ENCODE measurements at regions not wholly inside any gene's neighbourhood (a gene's known extent, or its start where the extent isn't known, plus 50 kb on each side); places are given as distances from the start of the nearest gene placed in this dataset.

DNA sequence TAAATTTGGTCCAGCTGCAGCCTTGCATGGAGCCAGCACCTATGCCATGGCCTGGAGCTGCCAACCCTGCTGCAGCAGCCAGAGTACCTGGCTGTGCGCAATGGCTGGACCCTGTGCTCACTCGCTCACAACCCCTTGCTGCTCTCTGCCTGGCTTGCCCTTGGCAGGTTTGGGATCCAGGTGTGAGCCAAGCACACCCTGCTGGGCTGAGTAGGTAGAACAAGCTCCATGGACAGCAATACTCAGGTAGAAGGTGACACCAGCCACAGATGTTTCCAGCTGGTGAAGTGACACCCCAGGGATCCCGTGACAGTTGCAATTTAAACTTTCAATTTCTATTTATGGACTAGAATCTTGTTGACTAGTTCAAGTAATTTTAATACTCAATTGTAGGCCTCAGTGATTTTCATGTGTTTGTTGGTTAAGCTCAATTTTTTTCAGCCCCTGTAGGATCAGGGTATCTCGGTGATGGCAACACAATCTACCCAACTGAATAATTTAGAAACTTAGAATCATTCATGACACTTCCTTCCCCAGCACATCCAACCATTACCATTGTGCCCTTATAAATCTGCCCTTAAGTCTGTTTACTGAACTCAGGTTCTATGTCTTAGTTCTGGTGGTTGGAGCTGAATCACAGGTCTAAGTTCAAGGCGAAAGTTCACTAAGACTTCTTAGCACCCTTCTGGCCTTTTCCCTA lies 480.0 kb downstream of the PMP22 start:
- ChIA-PET CTCF (no interaction called here), POLR2A (no interaction called here)

DNA sequence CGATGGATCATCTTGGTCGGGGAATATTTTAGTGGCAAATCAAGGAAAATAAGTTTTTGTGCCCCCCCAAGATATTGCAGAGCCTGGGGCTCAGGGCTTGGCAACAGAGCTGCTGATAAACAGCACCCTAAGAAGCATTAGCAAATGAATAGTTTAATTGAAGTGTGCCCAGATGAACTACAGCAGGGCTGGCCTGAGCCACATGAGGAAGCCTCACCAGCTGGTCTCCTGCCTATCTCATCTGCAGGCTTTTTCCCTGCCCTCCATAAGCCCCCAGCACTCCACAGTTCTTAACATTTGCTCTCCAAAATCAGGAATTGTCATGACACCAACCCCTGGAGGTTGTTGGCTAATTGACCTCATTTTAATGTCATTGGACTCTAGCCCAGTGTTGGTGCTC lies 480.2 kb downstream of the HS3ST3B1 start:
- ChIA-PET CTCF (no interaction called here), POLR2A (no interaction called here)

- POLR2A ChIA-PET, result no interaction called here
Observed at GRCh38 chr17:14780097-14780651, 479.3 kb downstream of the HS3ST3B1 start.

DNA sequence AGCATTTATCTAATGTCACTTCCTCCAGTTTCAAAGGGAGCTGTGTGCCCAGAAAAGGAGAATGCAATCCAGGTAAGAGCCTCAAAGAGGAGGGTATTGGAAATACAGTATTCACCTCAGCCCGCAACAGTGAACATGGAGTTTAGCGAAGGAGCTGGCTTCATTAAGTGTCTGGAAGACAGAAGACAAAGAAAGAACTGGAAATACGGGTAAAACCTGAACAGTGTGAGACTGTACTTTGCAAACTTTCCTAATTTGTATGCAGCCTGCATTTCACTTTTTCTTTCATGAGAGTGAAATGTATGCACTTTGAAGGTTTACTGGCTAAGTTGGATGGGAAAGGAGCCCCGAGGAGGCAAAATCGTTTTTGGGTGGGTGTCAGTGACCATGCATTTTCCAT lies 478.4 kb downstream of the HS3ST3B1 start:
- CTCF ChIA-PET, result no interaction called here
- POLR2A ChIA-PET, result no interaction called here

More at GRCh38 chr17:14780097-14780651, 479.3 kb downstream of the HS3ST3B1 start:
- CTCF ChIA-PET, result no interaction called here

DNA sequence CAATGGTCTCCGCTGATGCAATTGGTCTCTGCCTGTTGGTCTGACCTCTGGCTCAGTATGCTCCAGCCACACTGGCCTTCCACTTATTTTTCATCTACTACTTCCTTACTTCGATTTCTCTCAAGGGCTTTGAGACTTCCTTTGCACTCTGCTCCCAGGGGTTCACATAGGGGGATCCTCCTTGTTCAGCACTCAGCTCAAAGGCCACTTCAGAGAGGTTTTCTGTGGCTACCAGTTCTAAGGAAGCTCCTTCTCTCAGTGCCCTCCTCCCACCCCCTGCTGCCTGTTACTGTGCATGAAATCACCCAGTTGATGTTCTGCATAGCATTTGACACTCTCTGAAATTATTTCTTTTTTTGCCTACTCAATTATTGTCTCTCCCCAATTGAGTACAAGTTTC lies 476.4 kb downstream of the HS3ST3B1 start:
- ChIA-PET POLR2A (no interaction called here), CTCF (interaction anchor here (0.7 kb wide), 1 partner anchor 150 kb away, joined by 5 read pairs; no protein-coding TSS in a partner anchor)

DNA sequence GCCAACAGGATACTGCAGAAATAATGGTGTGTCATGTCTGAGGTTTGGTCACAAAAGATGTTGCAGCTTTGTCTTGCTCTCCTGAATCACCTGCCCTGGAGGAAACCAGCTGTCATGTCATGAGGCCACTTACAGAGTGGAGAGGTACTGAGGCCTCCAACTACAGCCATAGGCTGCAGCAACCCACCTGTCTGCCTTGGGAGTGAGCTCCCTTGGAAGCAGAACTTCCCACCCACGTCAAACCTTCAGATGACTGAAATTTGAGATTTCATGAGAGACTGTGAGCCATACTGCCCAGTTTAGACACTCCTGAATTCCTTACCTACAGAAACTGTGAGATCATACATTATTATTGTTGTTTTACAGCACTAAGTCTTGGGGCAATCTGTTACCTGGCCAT lies 475.9 kb downstream of the HS3ST3B1 start:
- ChIA-PET CTCF (interaction anchor here (0.7 kb wide), 1 partner anchor 151 kb away, joined by 5 read pairs; no protein-coding TSS in a partner anchor), POLR2A (no interaction called here)

DNA sequence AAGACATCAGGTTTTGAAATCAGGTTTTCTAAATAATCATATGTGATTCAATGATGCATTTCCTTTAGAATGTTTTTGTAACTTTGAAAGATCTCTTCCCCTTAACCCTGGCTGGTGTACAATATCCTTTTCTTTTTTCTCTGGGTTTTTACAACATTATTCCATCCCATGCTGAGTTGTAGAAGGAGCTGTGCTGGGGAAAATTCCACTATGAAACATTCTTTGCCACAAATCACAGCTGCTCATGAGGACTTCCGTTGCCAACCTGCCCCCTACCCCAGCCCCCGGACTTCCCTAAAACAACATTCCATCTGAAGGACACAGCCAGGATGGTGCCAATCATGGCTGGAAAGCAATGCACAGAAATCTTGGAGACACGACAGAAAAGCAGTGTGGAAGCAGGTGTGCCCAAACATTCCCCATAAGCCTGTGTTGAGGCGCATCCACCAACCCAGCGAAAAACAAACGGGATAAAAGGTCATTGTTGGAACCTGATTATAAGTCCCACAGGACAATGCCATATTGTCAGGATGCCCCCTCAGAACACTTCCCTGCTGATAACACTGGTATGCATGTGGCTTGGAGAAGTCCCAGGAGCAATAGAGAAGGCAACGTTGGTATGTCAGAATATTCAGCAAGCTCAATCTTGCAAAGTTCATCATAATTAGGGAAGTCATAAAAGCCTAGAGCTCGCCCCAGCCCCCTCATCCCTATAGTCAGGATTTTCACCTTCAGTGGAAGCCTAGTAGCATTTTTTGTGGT lies 475.0 kb downstream of the HS3ST3B1 start:
- ChIA-PET POLR2A (no interaction called here), CTCF (no interaction called here)

- CTCF ChIA-PET, result no interaction called here
- POLR2A ChIA-PET, result no interaction called here
Observed at GRCh38 chr17:14774774-14775173, 473.9 kb downstream of the HS3ST3B1 start.

GRCh38 chr17:14772776-14773175 lies 471.9 kb downstream of the HS3ST3B1 start:
- POLR2A ChIA-PET, result no interaction called here
- CTCF ChIA-PET, result no interaction called here

DNA sequence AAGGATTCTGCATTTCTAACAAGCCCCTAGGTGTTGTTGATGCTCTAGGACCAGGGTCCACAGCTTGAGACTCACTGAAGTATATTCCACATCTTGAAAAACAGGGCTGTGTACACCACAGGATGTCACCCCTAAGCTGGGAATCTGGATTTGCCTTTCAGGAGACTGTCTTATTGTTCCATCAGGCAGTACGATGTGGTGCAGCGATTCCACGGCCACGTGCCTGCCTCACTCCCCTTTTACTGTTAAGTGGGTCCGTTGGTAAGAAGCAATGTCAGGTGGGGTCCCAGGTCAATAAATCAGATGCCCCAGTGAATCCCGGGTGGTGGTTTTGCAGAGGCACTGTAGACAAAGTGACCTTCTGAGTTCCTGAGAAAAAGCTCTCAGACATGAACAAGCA lies 470.7 kb downstream of the HS3ST3B1 start:
- POLR2A ChIA-PET, result no interaction called here
- CTCF ChIA-PET, result no interaction called here

- ChIA-PET POLR2A (no interaction called here), CTCF (no interaction called here)
Observed at GRCh38 chr17:14768923-14769322, 468.0 kb downstream of the HS3ST3B1 start.

GRCh38 chr17:14762736-14763479 lies 462.0 kb downstream of the HS3ST3B1 start:
- POLR2A ChIA-PET, result no interaction called here
- CTCF ChIA-PET, result no interaction called here

DNA sequence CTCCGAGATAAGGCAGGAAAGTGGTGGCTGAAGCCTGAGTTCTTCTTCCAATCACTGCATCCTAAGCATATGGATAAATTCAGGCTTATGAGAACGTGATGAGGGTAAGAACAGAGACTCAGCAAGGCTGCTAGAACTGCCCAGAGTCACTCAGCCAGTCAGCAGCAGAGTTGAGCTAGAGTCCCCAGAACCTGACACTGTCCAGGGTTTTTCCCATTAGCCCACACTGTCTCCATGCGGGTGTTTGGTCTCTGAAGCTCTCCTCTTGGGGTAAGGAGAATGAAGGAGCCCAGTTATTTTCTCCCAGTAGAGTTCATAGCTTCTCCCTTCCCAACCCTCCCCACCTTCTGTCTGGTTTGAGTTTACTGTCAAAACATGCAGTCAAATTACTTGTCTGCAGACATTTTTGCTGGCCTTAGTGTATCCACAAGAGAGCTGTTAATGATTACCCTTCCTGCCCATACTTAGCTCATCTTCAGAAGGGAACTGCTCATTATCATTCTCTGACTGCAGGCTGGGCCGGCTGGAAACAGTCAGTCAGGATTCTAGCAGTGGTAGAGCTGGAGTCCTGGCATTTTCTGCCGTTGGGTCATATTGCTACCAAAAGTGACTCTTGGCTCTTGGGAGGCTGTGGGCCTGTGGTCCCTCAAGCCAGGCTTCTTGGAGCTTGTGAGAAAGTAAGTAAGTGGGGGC lies 460.0 kb downstream of the HS3ST3B1 start:
- ChIA-PET POLR2A (no interaction called here), CTCF (no interaction called here)

DNA sequence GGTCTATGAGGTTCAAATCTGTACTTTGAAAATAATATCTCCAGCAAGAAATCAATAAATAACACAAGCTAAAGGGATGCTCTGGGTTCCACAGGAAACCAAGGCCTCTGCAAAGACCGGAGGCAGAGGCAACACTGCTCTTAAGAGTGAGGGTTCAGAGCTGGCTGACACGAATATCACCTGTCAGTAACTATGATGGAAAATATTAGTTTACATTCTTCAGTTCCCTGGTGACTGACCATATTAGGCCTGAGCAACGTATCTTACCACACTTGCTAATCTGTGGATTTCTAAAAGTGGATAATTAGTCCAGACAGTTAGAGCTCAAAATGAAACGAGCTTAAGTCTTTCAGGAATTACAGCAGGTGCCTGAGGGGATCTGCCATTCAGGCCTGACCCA lies 459.3 kb downstream of the HS3ST3B1 start:
- CTCF ChIA-PET, result no interaction called here
- POLR2A ChIA-PET, result no interaction called here

DNA sequence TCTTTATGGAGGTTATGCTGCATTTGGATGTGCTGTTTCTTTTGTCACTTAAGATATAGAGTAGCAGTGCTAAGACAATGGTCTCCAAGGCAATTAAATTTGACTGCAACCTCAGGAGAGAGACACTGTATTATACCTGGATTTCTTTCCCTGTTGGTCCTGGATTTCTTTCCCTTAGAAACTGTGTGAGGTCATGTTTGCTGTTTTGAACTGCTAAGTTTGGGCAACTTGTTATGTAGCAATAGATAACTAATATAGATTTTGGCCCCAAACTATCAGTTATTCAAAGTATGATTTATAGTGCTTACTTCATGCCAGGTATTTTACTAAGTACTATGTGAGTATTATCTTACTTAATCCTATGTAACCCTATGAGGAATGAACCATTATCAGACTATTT lies 458.4 kb downstream of the HS3ST3B1 start:
- ChIA-PET CTCF (no interaction called here), POLR2A (no interaction called here)

DNA sequence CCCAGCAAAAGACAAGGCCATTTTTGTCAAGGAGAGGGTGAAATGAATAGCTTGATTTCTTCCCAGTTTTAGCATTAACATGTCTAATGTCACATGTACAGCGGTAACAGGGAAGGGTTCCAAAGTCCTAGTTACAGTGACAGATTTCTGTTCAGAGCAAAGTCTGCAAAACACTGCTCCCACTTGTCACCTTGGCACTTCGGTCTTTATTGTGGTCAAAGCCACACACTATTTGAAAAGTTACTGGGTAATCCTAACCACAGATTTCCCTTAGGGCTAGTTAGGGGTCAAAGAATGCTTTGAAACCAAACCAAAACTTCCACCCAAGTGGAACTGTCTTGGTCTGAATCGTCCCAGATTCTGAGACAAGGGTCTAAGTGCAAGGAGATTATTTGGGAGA lies 455.6 kb downstream of the HS3ST3B1 start:
- POLR2A ChIA-PET, result no interaction called here
- CTCF ChIA-PET, result no interaction called here

GRCh38 chr17:14755002-14755401 lies 454.1 kb downstream of the HS3ST3B1 start:
- CTCF ChIA-PET, result no interaction called here
- POLR2A ChIA-PET, result no interaction called here

DNA sequence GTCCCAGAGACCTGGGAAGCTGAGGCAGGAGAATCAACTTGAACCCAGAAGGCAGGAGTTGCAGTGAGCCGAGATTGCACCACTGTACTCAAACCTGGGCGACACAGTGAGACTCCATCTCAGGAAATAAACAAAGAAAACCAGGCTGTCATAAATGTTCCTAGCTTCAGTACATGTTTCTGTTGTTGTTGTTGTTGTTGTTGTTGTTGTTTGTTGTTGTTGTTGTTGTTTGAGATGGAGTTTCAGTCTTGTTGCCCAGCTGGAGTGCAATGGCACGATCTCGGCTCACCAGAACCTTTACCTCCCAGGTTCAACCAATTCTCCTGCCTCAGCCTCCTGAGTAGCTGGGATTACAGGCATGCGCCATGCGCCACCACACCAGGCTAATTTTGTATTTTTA lies 452.5 kb downstream of the HS3ST3B1 start:
- POLR2A ChIA-PET, result no interaction called here
- CTCF ChIA-PET, result interaction anchor here (0.6 kb wide), 1 partner anchor 784 kb away, joined by 3 read pairs; no protein-coding TSS in a partner anchor

GRCh38 chr17:14752011-14752410 lies 451.1 kb downstream of the HS3ST3B1 start:
- ChIA-PET POLR2A (no interaction called here), CTCF (no interaction called here)

DNA sequence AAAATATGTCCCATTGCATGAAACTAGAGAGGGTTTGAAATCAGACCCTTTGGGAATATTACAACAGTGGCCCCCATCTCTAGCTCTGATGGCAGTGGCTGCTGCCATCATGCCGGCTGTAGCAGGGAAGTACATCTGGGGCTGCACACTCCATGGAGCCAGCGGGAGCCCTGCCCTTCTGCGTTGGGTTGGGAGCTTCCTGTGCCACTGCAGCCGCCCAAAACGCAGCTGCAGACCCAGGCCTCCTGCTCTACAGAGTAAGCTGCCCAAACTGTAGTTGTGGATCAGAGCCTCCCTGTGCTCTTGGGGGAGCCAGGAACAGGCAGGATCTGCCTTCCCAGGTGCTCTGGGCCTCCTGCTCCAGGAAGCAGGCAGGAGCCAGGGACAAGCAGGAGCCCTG lies 450.0 kb downstream of the HS3ST3B1 start:
- CTCF ChIA-PET, result no interaction called here
- POLR2A ChIA-PET, result no interaction called here

Data from activated CD8-positive, alpha-beta memory T cell treated with anti-CD3 and anti-CD28 coated beads for 36 hours (primary cell).